GM23338 (cell line): ENCODE measurements at regions not wholly inside any gene's neighbourhood (a gene's known extent, or its start where the extent isn't known, plus 50 kb on each side); places are given as distances from the start of the nearest gene placed in this dataset.

ENCODE experiments used
- ATAC-seq: fragments of 200-7000 bp; cut with Tn5 transposase; 3 replicates; pipeline ENCODE4 v1.9.1; 2020
- DNase-seq: peaks from one replicate; pipeline ENCODE4 v3.0.0-alpha.2; 2015; ENCODE audit warnings: low spot score
- H2AFZ ChIP-seq: fragments of 200-600 bp; sonication (generic); 2 replicates; pipeline ENCODE4 v1.8.0; 2016; ENCODE audit warnings: antibody characterized with exemption, mild to moderate bottlenecking, moderate library complexity
- H3F3A ChIP-seq: fragments of 200-600 bp; sonication (generic); replicated peaks from 2 replicates; pipeline ENCODE4 v1.8.0; 2017; ENCODE audit warnings: antibody characterized with exemption, mixed run types, low read depth
- H3K27ac ChIP-seq: fragments of 200-600 bp; sonication (generic); 2 replicates; pipeline ENCODE4 v1.6.1; 2016; ENCODE audit warnings: low read depth
- H3K27me3 ChIP-seq: fragments of 200-600 bp; sonication (generic); 2 replicates; pipeline ENCODE4 v1.8.0; 2016; ENCODE audit warnings: mild to moderate bottlenecking, mixed run types, moderate library complexity; ENCODE audit not compliant: insufficient read depth
- H3K36me3 ChIP-seq: fragments of 200-600 bp; sonication (generic); 2 replicates; pipeline ENCODE4 v1.8.0; 2016; ENCODE audit warnings: mild to moderate bottlenecking; ENCODE audit not compliant: insufficient read depth
- H3K4me1 ChIP-seq: fragments of 200-600 bp; sonication (generic); 2 replicates; pipeline ENCODE4 v1.8.0; 2016; ENCODE audit warnings: mild to moderate bottlenecking, moderate library complexity; ENCODE audit not compliant: insufficient read depth
- H3K4me2 ChIP-seq: fragments of 200-600 bp; sonication (generic); 2 replicates; pipeline ENCODE4 v1.7.1; 2017; ENCODE audit warnings: mixed run types
- H3K4me3 ChIP-seq: fragments of 200-600 bp; sonication (generic); 2 replicates; pipeline ENCODE4 v1.6.1; 2016; ENCODE audit warnings: mixed run types
- H3K79me2 ChIP-seq: fragments of 200-600 bp; sonication (generic); replicated peaks from 2 replicates; pipeline ENCODE4 v1.8.0; 2017; ENCODE audit warnings: mild to moderate bottlenecking; ENCODE audit not compliant: insufficient read depth
- H3K9me2 ChIP-seq: fragments of 200-600 bp; sonication (generic); 2 replicates; pipeline ENCODE4 v1.8.0; 2017; ENCODE audit not compliant: insufficient read depth
- H4K20me1 ChIP-seq: fragments of 200-600 bp; sonication (generic); replicated peaks from 2 replicates; pipeline ENCODE4 v1.8.0; 2017; ENCODE audit warnings: mild to moderate bottlenecking; ENCODE audit not compliant: insufficient read depth
- H3K27ac Mint-ChIP-seq: 2 replicates; pipeline ENCODE4 v1.8.0; 2020; ENCODE audit warnings: inconsistent platforms, mild to moderate bottlenecking, moderate library complexity, mixed read lengths
- H3K27me3 Mint-ChIP-seq: 3 replicates; pipeline ENCODE4 v1.8.0; 2022; ENCODE audit warnings: low read depth, mild to moderate bottlenecking, moderate library complexity, mixed read lengths, inconsistent platforms; ENCODE audit not compliant: insufficient read depth, poor library complexity
- H3K36me3 Mint-ChIP-seq: 3 replicates; pipeline ENCODE4 v1.8.0; 2021; ENCODE audit warnings: low read depth, mild to moderate bottlenecking, inconsistent platforms, moderate library complexity, mixed read lengths
- H3K4me1 Mint-ChIP-seq: 3 replicates; pipeline ENCODE4 v1.8.0; 2020; ENCODE audit warnings: mild to moderate bottlenecking, inconsistent platforms, mixed read lengths
- H3K4me3 Mint-ChIP-seq: 3 replicates; pipeline ENCODE4 v1.8.0; 2021; ENCODE audit warnings: moderate library complexity, mild to moderate bottlenecking, inconsistent platforms, mixed read lengths
- H3K9me3 Mint-ChIP-seq: 3 replicates; pipeline ENCODE4 v1.8.0; 2020; ENCODE audit warnings: moderate library complexity, mild to moderate bottlenecking, inconsistent platforms, mixed read lengths
- EZH2phosphoT487 ChIP-seq: fragments of 200-600 bp; sonication (generic); IDR thresholded peaks from one replicate; pipeline ENCODE4 v1.8.1; 2018; ENCODE audit warnings: antibody characterized with exemption; ENCODE audit not compliant: unreplicated experiment
- NANOG ChIP-seq: IDR thresholded peaks from 2 replicates; pipeline ENCODE4 v1.6.1; 2016; ENCODE audit warnings: antibody characterized with exemption, borderline replicate concordance
- ZNF114 ChIP-seq: fragments of 250-450 bp; sonication (Bioruptor Pico); IDR thresholded peaks from 2 replicates; pipeline ENCODE4 v1.5.0; 2020; ENCODE audit warnings: mild to moderate bottlenecking, moderate library complexity
- ZNF331 ChIP-seq: fragments of 250-450 bp; sonication (Bioruptor Pico); IDR thresholded peaks from 2 replicates; pipeline ENCODE4 v1.5.0; 2020; ENCODE audit warnings: low read depth, mild to moderate bottlenecking, moderate library complexity
- TF ChIP-seq, protein P1 (sequence below): fragments of 250-450 bp; sonication (Bioruptor Pico); IDR thresholded peaks from 2 replicates; pipeline ENCODE4 v1.5.0; 2020; ENCODE audit warnings: mild to moderate bottlenecking, moderate library complexity
- TF ChIP-seq, protein P2 (sequence below), 2 experiments: fragments of 200-600 bp in 1 of 2; sonication (generic) in 1 of 2; conservative IDR thresholded peaks; 2 replicates each; pipeline versions ENCODE4 v1.5.1 to v1.6.1; 2016 to 2017; ENCODE audit warnings: antibody characterized with exemption in 2 of 2, low read depth in 2 of 2, mild to moderate bottlenecking in 2 of 2, moderate library complexity in 1 of 2

DNA sequence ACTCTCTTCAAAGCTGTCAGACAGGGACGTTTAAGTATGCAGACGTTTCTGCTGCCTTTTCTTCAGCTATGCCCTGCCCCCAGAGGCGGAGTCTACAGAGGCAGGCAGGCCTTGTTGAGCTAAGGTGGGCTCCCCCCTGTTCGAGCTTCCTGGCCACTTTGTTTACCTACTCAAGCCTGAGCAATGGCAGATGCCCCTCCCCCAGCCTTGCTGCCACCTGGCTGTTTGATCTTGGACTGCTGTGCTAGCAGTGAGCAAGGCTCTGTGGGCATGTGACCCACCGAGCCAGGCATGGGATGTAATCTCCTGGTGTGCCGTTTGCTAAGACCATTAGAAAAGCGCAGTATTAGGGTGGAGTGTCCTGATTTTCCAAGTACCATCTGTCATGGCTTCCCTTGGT, 900.4 kb upstream of the MDGA2 start (continued):
- TF ChIP-seq, protein P1, sequence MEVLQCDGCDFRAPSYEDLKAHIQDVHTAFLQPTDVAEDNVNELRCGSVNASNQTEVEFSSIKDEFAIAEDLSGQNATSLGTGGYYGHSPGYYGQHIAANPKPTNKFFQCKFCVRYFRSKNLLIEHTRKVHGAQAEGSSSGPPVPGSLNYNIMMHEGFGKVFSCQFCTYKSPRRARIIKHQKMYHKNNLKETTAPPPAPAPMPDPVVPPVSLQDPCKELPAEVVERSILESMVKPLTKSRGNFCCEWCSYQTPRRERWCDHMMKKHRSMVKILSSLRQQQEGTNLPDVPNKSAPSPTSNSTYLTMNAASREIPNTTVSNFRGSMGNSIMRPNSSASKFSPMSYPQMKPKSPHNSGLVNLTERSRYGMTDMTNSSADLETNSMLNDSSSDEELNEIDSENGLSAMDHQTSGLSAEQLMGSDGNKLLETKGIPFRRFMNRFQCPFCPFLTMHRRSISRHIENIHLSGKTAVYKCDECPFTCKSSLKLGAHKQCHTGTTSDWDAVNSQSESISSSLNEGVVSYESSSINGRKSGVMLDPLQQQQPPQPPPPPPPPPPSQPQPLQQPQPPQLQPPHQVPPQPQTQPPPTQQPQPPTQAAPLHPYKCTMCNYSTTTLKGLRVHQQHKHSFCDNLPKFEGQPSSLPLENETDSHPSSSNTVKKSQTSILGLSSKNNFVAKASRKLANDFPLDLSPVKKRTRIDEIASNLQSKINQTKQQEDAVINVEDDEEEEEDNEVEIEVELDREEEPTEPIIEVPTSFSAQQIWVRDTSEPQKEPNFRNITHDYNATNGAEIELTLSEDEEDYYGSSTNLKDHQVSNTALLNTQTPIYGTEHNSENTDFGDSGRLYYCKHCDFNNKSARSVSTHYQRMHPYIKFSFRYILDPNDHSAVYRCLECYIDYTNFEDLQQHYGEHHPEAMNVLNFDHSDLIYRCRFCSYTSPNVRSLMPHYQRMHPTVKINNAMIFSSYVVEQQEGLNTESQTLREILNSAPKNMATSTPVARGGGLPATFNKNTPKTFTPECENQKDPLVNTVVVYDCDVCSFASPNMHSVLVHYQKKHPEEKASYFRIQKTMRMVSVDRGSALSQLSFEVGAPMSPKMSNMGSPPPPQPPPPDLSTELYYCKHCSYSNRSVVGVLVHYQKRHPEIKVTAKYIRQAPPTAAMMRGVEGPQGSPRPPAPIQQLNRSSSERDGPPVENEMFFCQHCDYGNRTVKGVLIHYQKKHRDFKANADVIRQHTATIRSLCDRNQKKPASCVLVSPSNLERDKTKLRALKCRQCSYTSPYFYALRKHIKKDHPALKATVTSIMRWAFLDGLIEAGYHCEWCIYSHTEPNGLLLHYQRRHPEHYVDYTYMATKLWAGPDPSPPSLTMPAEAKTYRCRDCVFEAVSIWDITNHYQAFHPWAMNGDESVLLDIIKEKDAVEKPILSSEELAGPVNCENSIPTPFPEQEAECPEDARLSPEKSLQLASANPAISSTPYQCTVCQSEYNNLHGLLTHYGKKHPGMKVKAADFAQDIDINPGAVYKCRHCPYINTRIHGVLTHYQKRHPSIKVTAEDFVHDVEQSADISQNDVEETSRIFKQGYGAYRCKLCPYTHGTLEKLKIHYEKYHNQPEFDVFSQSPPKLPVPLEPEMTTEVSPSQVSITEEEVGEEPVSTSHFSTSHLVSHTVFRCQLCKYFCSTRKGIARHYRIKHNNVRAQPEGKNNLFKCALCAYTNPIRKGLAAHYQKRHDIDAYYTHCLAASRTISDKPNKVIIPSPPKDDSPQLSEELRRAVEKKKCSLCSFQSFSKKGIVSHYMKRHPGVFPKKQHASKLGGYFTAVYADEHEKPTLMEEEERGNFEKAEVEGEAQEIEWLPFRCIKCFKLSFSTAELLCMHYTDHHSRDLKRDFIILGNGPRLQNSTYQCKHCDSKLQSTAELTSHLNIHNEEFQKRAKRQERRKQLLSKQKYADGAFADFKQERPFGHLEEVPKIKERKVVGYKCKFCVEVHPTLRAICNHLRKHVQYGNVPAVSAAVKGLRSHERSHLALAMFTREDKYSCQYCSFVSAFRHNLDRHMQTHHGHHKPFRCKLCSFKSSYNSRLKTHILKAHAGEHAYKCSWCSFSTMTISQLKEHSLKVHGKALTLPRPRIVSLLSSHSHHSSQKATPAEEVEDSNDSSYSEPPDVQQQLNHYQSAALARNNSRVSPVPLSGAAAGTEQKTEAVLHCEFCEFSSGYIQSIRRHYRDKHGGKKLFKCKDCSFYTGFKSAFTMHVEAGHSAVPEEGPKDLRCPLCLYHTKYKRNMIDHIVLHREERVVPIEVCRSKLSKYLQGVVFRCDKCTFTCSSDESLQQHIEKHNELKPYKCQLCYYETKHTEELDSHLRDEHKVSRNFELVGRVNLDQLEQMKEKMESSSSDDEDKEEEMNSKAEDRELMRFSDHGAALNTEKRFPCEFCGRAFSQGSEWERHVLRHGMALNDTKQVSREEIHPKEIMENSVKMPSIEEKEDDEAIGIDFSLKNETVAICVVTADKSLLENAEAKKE (CRISPR knock-in tag) = no peak
- no peak for TF ChIP-seq ZNF331 (CRISPR knock-in tag)

DNA sequence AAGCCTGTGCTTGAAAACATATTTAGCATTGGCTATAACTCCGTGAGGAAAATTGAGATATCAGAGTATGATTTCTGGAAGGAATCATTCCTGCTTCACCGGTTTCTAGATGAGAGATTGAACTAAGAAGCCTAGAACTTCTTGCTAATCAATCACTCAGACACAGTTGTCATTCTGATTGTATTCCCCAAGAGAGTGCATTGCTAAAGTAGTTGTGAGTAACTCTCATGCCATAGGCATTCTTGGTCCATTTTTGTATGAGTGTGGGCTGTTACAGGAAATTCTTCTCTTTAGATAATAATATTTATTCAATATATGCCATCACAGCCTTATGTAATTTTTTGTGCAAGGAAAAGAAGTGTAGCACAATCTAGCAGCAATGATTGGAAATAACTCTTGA, 893.3 kb upstream of the MDGA2 start:
- H2AFZ ChIP-seq = no peak overlapping the region
- ATAC-seq = no peak
- Mint-ChIP-seq H3K4me3 (no peak overlapping the region), H3K4me1 (peaks cover 26% of the 10 kb centered on the region), H3K36me3 (peaks cover 28% of the 10 kb centered on the region), H3K9me3 (peaks cover 43% of the 10 kb centered on the region), H3K27ac (no peak overlapping the region), H3K27me3 (peaks cover 5% of the 10 kb centered on the region)
- peaks cover 8% of the 10 kb centered on the region; the same call in 1 of the 2 replicates for H3K36me3 ChIP-seq
- no peaks in the 10 kb centered on the region for H3K79me2 ChIP-seq
- peaks cover 9% of the 10 kb centered on the region for H3K4me1 ChIP-seq
- no peak overlapping the region for H3K27ac ChIP-seq
- TF ChIP-seq ZNF114 (CRISPR knock-in tag) = no peak
- no peak for TF ChIP-seq EZH2phosphoT487
- TF ChIP-seq, protein P1 (CRISPR knock-in tag) = no peak
- TF ChIP-seq NANOG = no peak
- TF ChIP-seq, protein P2, sequence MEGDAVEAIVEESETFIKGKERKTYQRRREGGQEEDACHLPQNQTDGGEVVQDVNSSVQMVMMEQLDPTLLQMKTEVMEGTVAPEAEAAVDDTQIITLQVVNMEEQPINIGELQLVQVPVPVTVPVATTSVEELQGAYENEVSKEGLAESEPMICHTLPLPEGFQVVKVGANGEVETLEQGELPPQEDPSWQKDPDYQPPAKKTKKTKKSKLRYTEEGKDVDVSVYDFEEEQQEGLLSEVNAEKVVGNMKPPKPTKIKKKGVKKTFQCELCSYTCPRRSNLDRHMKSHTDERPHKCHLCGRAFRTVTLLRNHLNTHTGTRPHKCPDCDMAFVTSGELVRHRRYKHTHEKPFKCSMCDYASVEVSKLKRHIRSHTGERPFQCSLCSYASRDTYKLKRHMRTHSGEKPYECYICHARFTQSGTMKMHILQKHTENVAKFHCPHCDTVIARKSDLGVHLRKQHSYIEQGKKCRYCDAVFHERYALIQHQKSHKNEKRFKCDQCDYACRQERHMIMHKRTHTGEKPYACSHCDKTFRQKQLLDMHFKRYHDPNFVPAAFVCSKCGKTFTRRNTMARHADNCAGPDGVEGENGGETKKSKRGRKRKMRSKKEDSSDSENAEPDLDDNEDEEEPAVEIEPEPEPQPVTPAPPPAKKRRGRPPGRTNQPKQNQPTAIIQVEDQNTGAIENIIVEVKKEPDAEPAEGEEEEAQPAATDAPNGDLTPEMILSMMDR (conservative IDR thresholded peaks at IDR 0.05; ENCODE audit: low read depth in 2 of 2) = no peak
- no peaks in the 10 kb centered on the region for H3K9me2 ChIP-seq
- no peaks in the 10 kb centered on the region for H3K27me3 ChIP-seq
- no peak overlapping the region for H3K4me2 ChIP-seq
- no peaks in the 10 kb centered on the region for H3F3A ChIP-seq
- no peak for DNase-seq
- no peak overlapping the region for H3K4me3 ChIP-seq
- H4K20me1 ChIP-seq = no peaks in the 10 kb centered on the region
